ENCODE measurements at regions not wholly inside any gene's neighbourhood (a gene's known extent, or its start where the extent isn't known, plus 50 kb on each side); places are given as distances from the start of the nearest gene placed in this dataset.

- Histone ChIP-seq H3K9me3 (ENCODE audit: insufficient read depth in 2 of 2, low read depth in 1 of 2, low read length in 1 of 2) (peaks cover 0 to 6% of the 10 kb centered on the region in 2 experiments; a peak in 1 of 4 replicates), H3K79me1 (ENCODE audit: low read depth, low read length) (no peaks in the 10 kb centered on the region), H2BK12ac (ENCODE audit: low read depth, low read length) (no peak overlapping the region), H2BK15ac (ENCODE audit: low read length) (no peak overlapping the region), H3K27ac (ENCODE audit: low read depth, low read length) (no peak overlapping the region), H3K4me3 (ENCODE audit: extremely low read depth in 1 of 4, insufficient read depth in 2 of 4, low read depth in 3 of 4, low read length in 4 of 4) (no peak overlapping the region), H3K27me3 (replicated peaks in 1 of 4; ENCODE audit: control insufficient read depth in 3 of 4, extremely low read depth in 1 of 4, insufficient read depth in 3 of 4, low read length in 3 of 4) (peaks cover 0 to 6% (median 2%) of the 10 kb centered on the region in 4 experiments; a peak in 3 of 7 replicates), H3K4me1 (replicated peaks in 1 of 4; ENCODE audit: control insufficient read depth in 3 of 4, insufficient read depth in 4 of 4, low read length in 3 of 4) (peaks cover 0 to 12% (median 5%) of the 10 kb centered on the region in 4 experiments; a peak in 5 of 7 replicates), H4K20me1 (replicated peaks in 1 of 2; ENCODE audit: control insufficient read depth in 1 of 2, insufficient read depth in 2 of 2, low read length in 2 of 2) (no peaks in the 10 kb centered on the region), H3K4ac (replicated peaks; ENCODE audit: insufficient read length, low read depth, low read length) (no peak overlapping the region), H3K23me2 (ENCODE audit: low read depth, low read length) (no peaks in the 10 kb centered on the region), H2BK20ac (ENCODE audit: low read length) (no peak overlapping the region), H2BK120ac (replicated peaks; ENCODE audit: low read depth, low read length) (no peak overlapping the region), H3K14ac (ENCODE audit: insufficient read length) (no peak overlapping the region), H3K18ac (ENCODE audit: extremely low read depth, low read length) (no peak overlapping the region), H4K91ac (replicated peaks; ENCODE audit: insufficient read length, low read length) (no peak overlapping the region), H3K56ac (replicated peaks; ENCODE audit: insufficient read length, low read depth, low read length) (no peak overlapping the region), H3K79me2 (ENCODE audit: control insufficient read depth in 1 of 2, insufficient read depth in 2 of 2, low read length in 2 of 2) (peaks cover 0 to 15% of the 10 kb centered on the region in 2 experiments; a peak in 2 of 4 replicates), H2BK5ac (ENCODE audit: low read depth, low read length) (no peak overlapping the region), H4K5ac (ENCODE audit: insufficient read length, low read depth, low read length) (no peak overlapping the region), H4K8ac (ENCODE audit: extremely low read depth, insufficient read depth, low read length) (no peak overlapping the region), H3K23ac (ENCODE audit: insufficient read length) (no peak overlapping the region), H3K36me3 (ENCODE audit: control insufficient read depth in 2 of 4, insufficient read depth in 4 of 4, low read length in 3 of 4) (no peaks in the 10 kb centered on the region), H3K9ac (replicated peaks in 1 of 4; ENCODE audit: extremely low read depth in 1 of 4, low read depth in 3 of 4, low read length in 3 of 4) (no peak overlapping the region; a peak in 1 of 7 replicates), H3K4me2 (ENCODE audit: insufficient read depth in 1 of 2, low read depth in 2 of 2, low read length in 2 of 2) (no peak overlapping the region; a peak in 1 of 4 replicates), H2AK5ac (ENCODE audit: low read depth, low read length) (no peak overlapping the region), H2AFZ (ENCODE audit: low read length) (no peak overlapping the region)
- 80% methylated on average over 6 of the region's 6 CpGs; no CpG with 5 or more reads in 1 of the 2 experiments for WGBS, 2 experiments (ENCODE audit: extremely low coverage in 1 of 2, insufficient coverage in 1 of 2, insufficient read length in 1 of 2, insufficient replicate concordance in 2 of 2, low coverage in 1 of 2, low lambda C conversion rate in 2 of 2, missing lambda C conversion rate in 1 of 2)
- ChIA-PET POLR2A (ENCODE audit: partially characterized antibody) (no interaction called here), CTCF (ENCODE audit: partially characterized antibody) (no interaction called here)
- TF ChIP-seq CTBP2 (IDR thresholded peaks at IDR 0.05; ENCODE audit: borderline replicate concordance, insufficient read depth, insufficient read length, low read length) (no peak), CBX8 (IDR thresholded peaks at IDR 0.05; ENCODE audit: borderline replicate concordance, low read depth, low read length) (no peak), NRF1 (IDR thresholded peaks at IDR 0.05; ENCODE audit: low read depth, low read length) (no peak), EGR1 (IDR thresholded peaks at IDR 0.05; ENCODE audit: borderline replicate concordance, low read depth, low read length) (no peak), MAX (IDR thresholded peaks at IDR 0.05) (no peak), RBBP5 (IDR thresholded peaks at IDR 0.05; ENCODE audit: borderline replicate concordance, low read depth, low read length) (no peak), TCF12 (IDR thresholded peaks at IDR 0.05; ENCODE audit: low read depth, low read length) (no peak), BCL11A (IDR thresholded peaks at IDR 0.05; ENCODE audit: low read depth in 2 of 2, low read length in 2 of 2) (no peak), SIRT6 (IDR thresholded peaks at IDR 0.05; ENCODE audit: low read length) (no peak), TEAD4 (IDR thresholded peaks at IDR 0.05; ENCODE audit: low read depth, low read length) (no peak), TAF1 (IDR thresholded peaks at IDR 0.05; ENCODE audit: low read depth, low read length) (no peak), NANOG (IDR thresholded peaks at IDR 0.05; ENCODE audit: insufficient read depth, low read depth, low read length, poor library complexity, severe bottlenecking) (no peak)
- DNase-seq (ENCODE audit: low read depth in 1 of 2, low spot score in 2 of 2) = no peak
- FAIRE-seq = no peak
Observed at GRCh38 chr4:186885289-186885688, 161.6 kb upstream of the FAT1 start.

Measured in H1 (cell line).